Neural cell (in vitro differentiated cells): ENCODE measurements at regions not wholly inside any gene's neighbourhood (a gene's known extent, or its start where the extent isn't known, plus 50 kb on each side); places are given as distances from the start of the nearest gene placed in this dataset.

ENCODE experiments used
- EZH2 ChIP-seq: fragments of 200-600, 300-800 bp; shearing (Covaris generic), sonication (generic); IDR thresholded peaks from 2 replicates; pipeline ENCODE4 v1.6.1; 2014; ENCODE audit warnings: antibody characterized with exemption, low read length, borderline replicate concordance, mild to moderate bottlenecking; ENCODE audit not compliant: insufficient read depth, poor library complexity, severe bottlenecking
- TF ChIP-seq, protein P1 (sequence below): fragments of 450-650 bp; IDR thresholded peaks from 2 replicates; pipeline ENCODE4 v1.5.1; 2014; ENCODE audit warnings: antibody characterized with exemption, mild to moderate bottlenecking, moderate library complexity; ENCODE audit not compliant: poor library complexity, severe bottlenecking

DNA sequence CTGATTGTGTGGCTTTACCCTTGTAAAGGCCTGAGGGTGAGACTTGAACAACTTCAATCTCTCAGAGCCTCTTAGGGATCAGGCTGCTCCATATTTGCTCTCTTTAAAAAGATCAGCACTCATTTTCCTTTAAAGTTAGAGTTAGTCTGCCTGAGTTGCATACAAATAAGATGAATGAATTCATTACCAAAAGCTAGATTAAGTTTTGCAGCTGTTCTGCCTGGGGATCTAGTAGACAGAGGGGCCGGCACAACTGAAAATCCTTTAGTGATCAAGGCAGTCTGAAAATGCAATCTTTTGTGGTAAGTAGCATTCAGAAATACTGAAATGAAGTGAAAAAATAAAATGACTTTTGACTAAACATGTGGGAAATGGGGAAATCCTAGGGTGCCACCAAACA lies 264.0 kb downstream of the MAN2A1 start:
- no peak for TF ChIP-seq EZH2
- TF ChIP-seq, protein P1, sequence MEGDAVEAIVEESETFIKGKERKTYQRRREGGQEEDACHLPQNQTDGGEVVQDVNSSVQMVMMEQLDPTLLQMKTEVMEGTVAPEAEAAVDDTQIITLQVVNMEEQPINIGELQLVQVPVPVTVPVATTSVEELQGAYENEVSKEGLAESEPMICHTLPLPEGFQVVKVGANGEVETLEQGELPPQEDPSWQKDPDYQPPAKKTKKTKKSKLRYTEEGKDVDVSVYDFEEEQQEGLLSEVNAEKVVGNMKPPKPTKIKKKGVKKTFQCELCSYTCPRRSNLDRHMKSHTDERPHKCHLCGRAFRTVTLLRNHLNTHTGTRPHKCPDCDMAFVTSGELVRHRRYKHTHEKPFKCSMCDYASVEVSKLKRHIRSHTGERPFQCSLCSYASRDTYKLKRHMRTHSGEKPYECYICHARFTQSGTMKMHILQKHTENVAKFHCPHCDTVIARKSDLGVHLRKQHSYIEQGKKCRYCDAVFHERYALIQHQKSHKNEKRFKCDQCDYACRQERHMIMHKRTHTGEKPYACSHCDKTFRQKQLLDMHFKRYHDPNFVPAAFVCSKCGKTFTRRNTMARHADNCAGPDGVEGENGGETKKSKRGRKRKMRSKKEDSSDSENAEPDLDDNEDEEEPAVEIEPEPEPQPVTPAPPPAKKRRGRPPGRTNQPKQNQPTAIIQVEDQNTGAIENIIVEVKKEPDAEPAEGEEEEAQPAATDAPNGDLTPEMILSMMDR = no peak
